Thyroid gland (tissue), 4 donors: ENCODE measurements at regions not wholly inside any gene's neighbourhood (a gene's known extent, or its start where the extent isn't known, plus 50 kb on each side); places are given as distances from the start of the nearest gene placed in this dataset.
"Not testable (repeated sequence)": the region's sequence is repeated elsewhere in the genome, so short reads cannot be mapped to it uniquely, and the experiment has no call there.

Source experiments
- DNase-seq, 2 donors: peaks; one replicate each; pipeline ENCODE4 v3.0.0-alpha.2; 2019
- H3K27ac ChIP-seq, 3 donors: fragments of 200-600 bp; sonication (generic); 1 replicate in 2 of 3; 2 replicates in 1 of 3; pipeline ENCODE4 v1.5.1; 2016 to 2019; ENCODE audit warnings: mild to moderate bottlenecking in 1 of 3, moderate library complexity in 1 of 3
- H3K27me3 ChIP-seq: fragments of 200-600 bp; sonication (generic); one replicate; pipeline ENCODE4 v1.5.1; 2019
- H3K36me3 ChIP-seq, 2 donors: fragments of 200-600 bp; sonication (generic); one replicate each; pipeline ENCODE4 v1.5.1; 2016 to 2019
- H3K4me1 ChIP-seq, 2 donors: fragments of 200-600 bp; sonication (generic); one replicate each; pipeline ENCODE4 v1.5.1; 2017 to 2019
- H3K4me3 ChIP-seq, 3 donors: fragments of 200-600 bp; sonication (generic); replicated peaks in 1 of 3; 1 replicate in 2 of 3; 2 replicates in 1 of 3; pipeline ENCODE4 v1.5.1; 2016; ENCODE audit warnings: mild to moderate bottlenecking in 1 of 3
- H3K9me3 ChIP-seq: fragments of 200-600 bp; sonication (generic); one replicate; pipeline ENCODE4 v1.5.1; 2017
- POLR2A ChIP-seq, 2 donors: fragments of 450-650 bp; IDR thresholded peaks; one replicate each; pipeline ENCODE4 v1.6.1; 2017; ENCODE audit warnings: antibody characterized with exemption in 2 of 2, mild to moderate bottlenecking in 2 of 2, moderate library complexity in 1 of 2
- WGBS, 2 donors: methylation state at CpG; one replicate each; pipeline ENCODE4 v1.1.5; 2017; 5-methylcytosine and 5-hydroxymethylcytosine counted together
- intact Hi-C: fragments of 100-400 bp; cut with DNase I; formaldehyde crosslinking; loops from one replicate; pipeline ENCODE4 v1.15.1; 2023
- TF ChIP-seq, protein P1 (sequence below), 6 experiments: fragments of 200-600 bp in 3 of 6; fragments of 450-650 bp in 3 of 6; sonication (generic) in 3 of 6; IDR thresholded peaks; one replicate each; pipeline ENCODE4 v1.5.1; 2016 to 2019; ENCODE audit warnings: antibody characterized with exemption in 6 of 6, mild to moderate bottlenecking in 2 of 6, inconsistent platforms in 1 of 6, moderate library complexity in 1 of 6

DNA sequence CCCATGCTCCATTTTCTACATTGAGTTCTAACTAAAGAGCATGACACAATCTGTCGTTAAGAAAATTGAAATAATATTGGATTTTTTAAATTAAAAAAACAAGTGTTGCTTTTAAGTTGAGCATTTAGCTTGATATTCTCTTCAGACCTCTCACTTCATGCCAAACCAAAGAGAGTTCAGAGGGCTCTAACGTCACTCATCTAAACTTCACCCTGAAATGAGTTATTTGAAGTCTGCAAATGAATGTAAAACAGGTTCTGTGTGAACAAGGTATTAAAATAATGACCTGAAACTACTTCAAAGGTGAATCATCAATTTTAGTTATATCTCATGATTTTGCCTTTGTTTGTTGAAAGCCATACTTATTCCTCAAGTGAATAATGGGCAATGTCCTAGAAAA is 61.8 kb downstream of the MRPL57 start:
- Histone ChIP-seq H3K9me3 (no peaks in the 10 kb centered on the region), H3K4me3 (no peak overlapping the region), H3K27ac (no peak overlapping the region), H3K36me3 (no peaks in the 10 kb centered on the region), H3K4me1 (peaks cover 1 to 3% of the 10 kb centered on the region in 2 donors), H3K27me3 (no peaks in the 10 kb centered on the region)
- TF ChIP-seq, protein P1, sequence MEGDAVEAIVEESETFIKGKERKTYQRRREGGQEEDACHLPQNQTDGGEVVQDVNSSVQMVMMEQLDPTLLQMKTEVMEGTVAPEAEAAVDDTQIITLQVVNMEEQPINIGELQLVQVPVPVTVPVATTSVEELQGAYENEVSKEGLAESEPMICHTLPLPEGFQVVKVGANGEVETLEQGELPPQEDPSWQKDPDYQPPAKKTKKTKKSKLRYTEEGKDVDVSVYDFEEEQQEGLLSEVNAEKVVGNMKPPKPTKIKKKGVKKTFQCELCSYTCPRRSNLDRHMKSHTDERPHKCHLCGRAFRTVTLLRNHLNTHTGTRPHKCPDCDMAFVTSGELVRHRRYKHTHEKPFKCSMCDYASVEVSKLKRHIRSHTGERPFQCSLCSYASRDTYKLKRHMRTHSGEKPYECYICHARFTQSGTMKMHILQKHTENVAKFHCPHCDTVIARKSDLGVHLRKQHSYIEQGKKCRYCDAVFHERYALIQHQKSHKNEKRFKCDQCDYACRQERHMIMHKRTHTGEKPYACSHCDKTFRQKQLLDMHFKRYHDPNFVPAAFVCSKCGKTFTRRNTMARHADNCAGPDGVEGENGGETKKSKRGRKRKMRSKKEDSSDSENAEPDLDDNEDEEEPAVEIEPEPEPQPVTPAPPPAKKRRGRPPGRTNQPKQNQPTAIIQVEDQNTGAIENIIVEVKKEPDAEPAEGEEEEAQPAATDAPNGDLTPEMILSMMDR (IDR thresholded peaks at IDR 0.05), result no peak
- no peak for TF ChIP-seq POLR2A (IDR thresholded peaks at IDR 0.05)
- intact Hi-C loops, result no loop called here
- 48 to 68% methylated on average over 2 of the region's 2 CpGs for WGBS, 2 donors
- no peak for DNase-seq

DNA sequence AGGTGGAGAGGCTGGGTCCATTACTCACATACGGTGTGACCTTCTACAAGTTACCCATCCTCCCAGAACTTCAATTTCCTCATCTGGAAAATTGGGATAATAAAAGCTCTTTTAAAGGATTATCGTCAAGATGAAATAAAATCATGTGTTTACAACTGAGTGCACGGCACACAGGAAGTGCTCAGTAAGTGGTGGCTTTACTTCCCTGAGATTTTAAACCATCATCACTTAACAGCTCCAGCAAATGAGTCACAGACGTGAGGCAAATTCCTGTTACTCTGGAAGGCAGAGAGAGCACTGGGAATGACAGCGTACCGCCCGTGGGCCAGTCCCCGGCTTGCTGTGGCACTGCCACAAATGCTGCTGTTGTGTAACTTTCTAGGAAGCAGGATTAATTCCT is 64.1 kb downstream of the MRPL57 start:
- peaks cover 3 to 8% of the 10 kb centered on the region in 2 donors for H3K4me1 ChIP-seq
- H3K4me3 ChIP-seq, result no peak overlapping the region
- H3K27ac ChIP-seq, result no peak overlapping the region
- H3K27me3 ChIP-seq, result no peaks in the 10 kb centered on the region
- H3K9me3 ChIP-seq, result no peaks in the 10 kb centered on the region
- TF ChIP-seq, protein P1 (IDR thresholded peaks at IDR 0.05), result no peak
- no peak for TF ChIP-seq POLR2A (IDR thresholded peaks at IDR 0.05)
- no peaks in the 10 kb centered on the region for H3K36me3 ChIP-seq
- no peak for DNase-seq
- 62 to 64% methylated on average over 8 of the region's 8 CpGs for WGBS, 2 donors
- intact Hi-C loops, result no loop called here

DNA sequence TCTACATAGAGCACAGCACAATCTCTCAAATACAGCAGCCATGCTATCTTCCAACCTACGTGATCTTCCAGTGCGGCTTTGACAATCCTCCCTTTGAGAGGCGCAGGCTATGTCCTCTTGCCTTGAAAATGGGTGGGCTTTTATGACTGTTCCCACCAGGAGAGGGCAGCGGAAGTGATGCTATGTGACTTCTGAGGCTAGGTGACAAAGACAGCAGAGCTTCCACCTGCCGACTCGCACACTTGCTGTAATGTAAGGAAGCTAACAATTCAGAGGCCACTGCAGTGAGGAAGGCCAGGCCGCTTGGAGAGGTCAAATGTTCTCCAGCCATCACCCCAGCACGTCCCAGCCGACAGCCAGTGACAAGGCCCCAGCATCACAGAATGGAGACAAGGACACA is 65.8 kb downstream of the MRPL57 start:
- Histone ChIP-seq H3K27ac (no peak overlapping the region), H3K4me1 (peaks cover 3 to 8% of the 10 kb centered on the region in 2 donors), H3K27me3 (no peaks in the 10 kb centered on the region), H3K4me3 (no peak overlapping the region), H3K9me3 (no peaks in the 10 kb centered on the region), H3K36me3 (no peaks in the 10 kb centered on the region)
- intact Hi-C loops, result no loop called here
- 84 to 91% methylated on average over 9 of the region's 9 CpGs for WGBS, 2 donors
- DNase-seq, result no peak
- TF ChIP-seq POLR2A (IDR thresholded peaks at IDR 0.05), result no peak
- TF ChIP-seq, protein P1 (IDR thresholded peaks at IDR 0.05), result no peak

DNA sequence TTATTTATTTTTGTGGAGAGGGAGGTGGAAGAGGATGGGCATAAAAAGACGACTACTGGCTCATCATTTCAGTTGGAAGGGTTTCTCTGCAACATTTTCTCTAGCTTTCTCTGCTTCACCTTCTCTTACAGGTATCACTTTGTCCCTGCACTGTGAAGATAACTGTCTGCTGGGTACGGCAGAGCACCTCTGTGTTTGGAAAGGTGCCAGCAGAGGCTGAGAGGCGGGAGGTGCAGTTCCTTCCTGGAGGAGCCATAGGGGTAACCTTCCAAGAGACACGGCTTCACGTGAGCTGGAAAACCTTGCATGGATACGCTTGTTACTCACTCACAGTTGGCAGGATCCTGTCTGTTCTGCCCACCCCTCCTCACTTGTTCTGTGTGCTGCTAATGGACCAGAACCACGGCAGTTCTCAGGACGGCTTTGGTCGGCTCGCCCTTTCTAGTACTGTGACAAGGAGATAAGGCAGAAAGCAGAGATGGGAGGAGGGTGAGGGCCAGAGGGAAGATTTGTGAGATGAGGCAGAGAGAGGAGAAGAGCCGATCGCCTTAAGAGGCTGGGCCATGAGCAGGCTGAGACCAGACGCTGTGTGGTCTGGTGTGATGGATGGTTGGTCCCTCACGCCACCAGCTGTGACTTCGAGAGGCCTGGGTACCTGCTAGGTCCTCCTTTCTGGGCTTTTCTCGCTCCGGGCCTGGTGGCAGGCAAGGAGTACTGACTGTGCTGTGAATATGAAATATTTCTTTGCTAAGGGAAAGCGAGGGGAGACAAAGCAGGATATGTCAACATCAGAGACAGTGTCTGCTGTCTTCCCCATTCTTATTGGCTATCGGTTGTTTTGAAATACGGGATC is 66.8 kb downstream of the MRPL57 start:
- no peaks in the 10 kb centered on the region for H3K27me3 ChIP-seq
- H3K4me1 ChIP-seq, result peaks cover 3 to 8% of the 10 kb centered on the region in 2 donors
- peak; percentile 63 to 71 for DNase-seq
- WGBS, 2 donors, result 33 to 39% methylated on average over 20 of the region's 20 CpGs
- no peak overlapping the region for H3K4me3 ChIP-seq
- intact Hi-C loops, result no loop called here
- H3K9me3 ChIP-seq, result no peaks in the 10 kb centered on the region
- no peaks in the 10 kb centered on the region for H3K36me3 ChIP-seq
- no peak for TF ChIP-seq POLR2A (IDR thresholded peaks at IDR 0.05)
- TF ChIP-seq, protein P1 (IDR thresholded peaks at IDR 0.05), result peak in 1 of 6 experiments; percentile 15
- peak overlapping the region in 1 of 3 donors; percentile 8 for H3K27ac ChIP-seq

DNA sequence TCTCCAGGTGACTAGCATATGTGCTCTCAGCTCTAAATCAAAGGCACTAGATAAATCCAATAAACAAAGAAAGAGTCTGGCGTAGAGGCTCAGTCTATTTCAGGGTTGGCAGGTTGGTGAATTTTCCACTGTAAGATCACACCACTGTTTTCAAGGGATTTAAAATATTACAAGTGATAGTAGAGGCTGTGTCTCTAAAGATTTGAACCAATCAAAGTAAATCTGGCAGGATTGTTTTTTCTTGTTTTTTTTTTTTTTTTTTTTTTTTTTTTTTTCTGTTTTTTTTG is 67.4 kb downstream of the MRPL57 start:
- H3K27ac ChIP-seq, H3K4me1 ChIP-seq, intact Hi-C loops, H3K9me3 ChIP-seq, DNase-seq, H3K36me3 ChIP-seq, H3K27me3 ChIP-seq, H3K4me3 ChIP-seq: not testable (repeated sequence)
- 81 to 88% methylated on average over 1 of the region's 1 CpG for WGBS, 2 donors
